Fibroblast of pulmonary artery (primary cell): ENCODE measurements at regions not wholly inside any gene's neighbourhood (a gene's known extent, or its start where the extent isn't known, plus 50 kb on each side); places are given as distances from the start of the nearest gene placed in this dataset.

Experiments
- DNase-seq: peaks from one replicate; pipeline ENCODE4 v3.0.0-alpha.2; 2010; ENCODE audit warnings: low read depth
- H3K4me3 ChIP-seq: replicated peaks from 2 replicates; pipeline ENCODE4 v1.5.1; 2011; ENCODE audit warnings: low read depth, mild to moderate bottlenecking, control low read depth, low read length, moderate library complexity
- CTCF ChIP-seq: IDR thresholded peaks from 2 replicates; pipeline ENCODE4 v1.5.1; 2011; ENCODE audit warnings: mild to moderate bottlenecking, control low read depth, low read length, inconsistent platforms; ENCODE audit errors: missing control alignments

- DNase-seq = no peak
- no peak overlapping the region for H3K4me3 ChIP-seq
- no peak for TF ChIP-seq CTCF
These were observed 53.7 kb upstream of the APCDD1 start for GRCh38 chr18:10400534-10401307.

DNA sequence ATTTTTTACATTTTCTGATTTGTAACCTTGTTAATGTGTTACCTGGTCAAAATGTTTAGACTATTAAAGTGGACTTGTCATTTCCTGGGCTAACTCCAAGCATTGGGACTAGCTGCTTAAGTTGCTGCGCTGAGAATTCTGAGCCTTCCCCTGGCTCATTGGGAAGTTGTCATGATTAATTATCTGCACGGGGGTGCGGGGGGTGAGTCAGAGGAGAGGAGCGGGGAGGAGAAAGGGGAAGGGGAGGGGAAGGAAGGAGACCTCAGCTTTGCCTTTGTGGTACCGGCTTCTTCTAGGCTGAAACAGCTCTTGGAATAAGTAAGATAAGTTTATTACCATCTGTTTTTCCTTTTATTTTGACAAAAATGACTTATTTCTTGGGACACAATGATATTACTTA, 52.9 kb upstream of the APCDD1 start:
- no peak for TF ChIP-seq CTCF
- no peak overlapping the region for H3K4me3 ChIP-seq
- DNase-seq = no peak

GRCh38 chr18:10401930-10402329, 52.5 kb upstream of the APCDD1 start:
- no peak for TF ChIP-seq CTCF
- DNase-seq = no peak

GRCh38 chr18:10402871-10403559, 51.4 kb upstream of the APCDD1 start:
- DNase-seq = no peak
- H3K4me3 ChIP-seq = no peak overlapping the region
- TF ChIP-seq CTCF = no peak

More at GRCh38 chr18:10401930-10402329, 52.5 kb upstream of the APCDD1 start:
- no peak overlapping the region for H3K4me3 ChIP-seq

DNA sequence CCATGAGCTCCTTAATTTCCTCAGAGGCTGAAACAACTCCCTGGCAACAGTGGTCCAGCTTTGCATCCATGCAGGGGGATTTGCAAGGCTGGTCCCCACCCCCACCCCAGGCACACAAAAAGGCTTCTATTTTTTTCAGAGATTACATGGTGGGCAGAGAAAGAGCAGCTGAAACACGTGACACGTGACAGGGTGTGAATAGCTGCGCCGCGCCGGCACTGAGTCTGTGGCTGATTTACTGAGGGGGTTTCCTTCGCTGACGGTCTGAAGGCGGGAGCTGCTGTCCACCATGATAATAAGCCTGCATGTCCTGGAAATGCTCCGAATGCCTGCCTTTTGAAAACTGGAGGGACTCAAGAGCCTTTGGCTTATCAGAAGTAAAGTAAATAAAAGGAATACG, 50.7 kb upstream of the APCDD1 start:
- no peak for DNase-seq
- H3K4me3 ChIP-seq = no peak overlapping the region
- TF ChIP-seq CTCF = no peak

GRCh38 chr18:10404168-10404567, 50.3 kb upstream of the APCDD1 start:
- no peak for DNase-seq
- H3K4me3 ChIP-seq = no peak overlapping the region
- TF ChIP-seq CTCF = no peak
